Vagina (tissue), 2 donors: ENCODE measurements at regions not wholly inside any gene's neighbourhood (a gene's known extent, or its start where the extent isn't known, plus 50 kb on each side); places are given as distances from the start of the nearest gene placed in this dataset.

Source experiments
- DNase-seq, 2 donors: peaks; one replicate each; pipeline ENCODE4 v3.0.0-alpha.2; 2017; ENCODE audit errors: extremely low spot score in 2 of 2
- H3K27ac ChIP-seq: fragments of 200-600 bp; sonication (generic); one replicate; pipeline ENCODE4 v1.5.1; 2019
- H3K27me3 ChIP-seq: fragments of 200-600 bp; sonication (generic); one replicate; pipeline ENCODE4 v1.5.1; 2019
- H3K36me3 ChIP-seq, 2 donors: fragments of 200-600 bp; sonication (generic); one replicate each; pipeline ENCODE4 v1.5.1; 2017 to 2019
- H3K4me1 ChIP-seq: fragments of 200-600 bp; sonication (generic); one replicate; pipeline ENCODE4 v1.5.1; 2019
- H3K4me3 ChIP-seq, 2 donors: fragments of 200-600 bp; sonication (generic); 1 replicate in 1 of 2; 2 replicates in 1 of 2; pipeline ENCODE4 v1.5.1; 2016 to 2019
- H3K9me3 ChIP-seq: fragments of 200-600 bp; sonication (generic); one replicate; pipeline ENCODE4 v1.5.1; 2019
- CTCF ChIP-seq, 3 experiments: fragments of 450-650 bp in 2 of 3; fragments of 200-600 bp in 1 of 3; sonication (generic) in 1 of 3; IDR thresholded peaks; one replicate each; pipeline ENCODE4 v1.5.1; 2017 to 2019; ENCODE audit warnings: antibody characterized with exemption in 3 of 3, mild to moderate bottlenecking in 2 of 3, moderate library complexity in 2 of 3
- POLR2A ChIP-seq, 2 donors: fragments of 450-650 bp; IDR thresholded peaks; one replicate each; pipeline ENCODE4 v1.6.1; 2017; ENCODE audit warnings: antibody characterized with exemption in 2 of 2, mild to moderate bottlenecking in 2 of 2, moderate library complexity in 2 of 2
- POLR2AphosphoS5 ChIP-seq, 2 donors: sonication (generic); formaldehyde crosslinking; IDR thresholded peaks; one replicate each; pipeline ENCODE4 v1.9.0; 2017; ENCODE audit warnings: antibody characterized with exemption in 2 of 2, mild to moderate bottlenecking in 2 of 2, low read depth in 1 of 2; ENCODE audit not compliant: insufficient read depth in 1 of 2
- intact Hi-C: fragments of 100-400 bp; cut with DNase I; formaldehyde crosslinking; loops from one replicate; pipeline ENCODE4 v1.15.1; 2023

- H3K36me3 ChIP-seq: no peaks in the 10 kb centered on the region
- no peaks in the 10 kb centered on the region for H3K9me3 ChIP-seq
- TF ChIP-seq CTCF (IDR thresholded peaks at IDR 0.05) (no peak), POLR2AphosphoS5 (IDR thresholded peaks at IDR 0.05; ENCODE audit: insufficient read depth in 1 of 2, low read depth in 1 of 2) (no peak), POLR2A (IDR thresholded peaks at IDR 0.05) (no peak)
- H3K27ac ChIP-seq: no peak overlapping the region
- intact Hi-C loops: no loop called here
- no peaks in the 10 kb centered on the region for H3K4me1 ChIP-seq
- H3K27me3 ChIP-seq: no peaks in the 10 kb centered on the region
- DNase-seq: no peak
- no peak overlapping the region for H3K4me3 ChIP-seq
These were observed 770.0 kb upstream of the ZEB2 start for GRCh38 chr2:145289946-145290345.

- H3K27ac ChIP-seq: no peak overlapping the region
- intact Hi-C loops: no loop called here
These were observed 769.0 kb upstream of the ZEB2 start for GRCh38 chr2:145288650-145289496.

GRCh38 chr2:145287736-145288135 lies 767.8 kb upstream of the ZEB2 start:
- no peak for TF ChIP-seq POLR2A (IDR thresholded peaks at IDR 0.05)
- TF ChIP-seq CTCF (IDR thresholded peaks at IDR 0.05): no peak
- no peak for TF ChIP-seq POLR2AphosphoS5 (IDR thresholded peaks at IDR 0.05; ENCODE audit: insufficient read depth in 1 of 2, low read depth in 1 of 2)
- Histone ChIP-seq H3K27me3 (no peaks in the 10 kb centered on the region), H3K9me3 (no peaks in the 10 kb centered on the region), H3K4me1 (no peaks in the 10 kb centered on the region), H3K27ac (no peak overlapping the region), H3K36me3 (no peaks in the 10 kb centered on the region), H3K4me3 (no peak overlapping the region)
- intact Hi-C loops: no loop called here
- no peak for DNase-seq

More at GRCh38 chr2:145288650-145289496, 769.0 kb upstream of the ZEB2 start:
- no peaks in the 10 kb centered on the region for H3K36me3 ChIP-seq
- H3K27me3 ChIP-seq: no peaks in the 10 kb centered on the region
- no peak overlapping the region for H3K4me3 ChIP-seq
- no peaks in the 10 kb centered on the region for H3K4me1 ChIP-seq
- H3K9me3 ChIP-seq: no peaks in the 10 kb centered on the region
- no peak for DNase-seq
- TF ChIP-seq POLR2A (IDR thresholded peaks at IDR 0.05) (no peak), CTCF (IDR thresholded peaks at IDR 0.05) (no peak), POLR2AphosphoS5 (IDR thresholded peaks at IDR 0.05; ENCODE audit: insufficient read depth in 1 of 2, low read depth in 1 of 2) (no peak)

- Histone ChIP-seq H3K27me3 (no peaks in the 10 kb centered on the region), H3K4me3 (no peak overlapping the region), H3K27ac (no peak overlapping the region), H3K36me3 (no peaks in the 10 kb centered on the region), H3K4me1 (no peaks in the 10 kb centered on the region), H3K9me3 (no peaks in the 10 kb centered on the region)
- TF ChIP-seq POLR2A (IDR thresholded peaks at IDR 0.05): no peak
- no peak for TF ChIP-seq POLR2AphosphoS5 (IDR thresholded peaks at IDR 0.05; ENCODE audit: insufficient read depth in 1 of 2, low read depth in 1 of 2)
- no peak for TF ChIP-seq CTCF (IDR thresholded peaks at IDR 0.05)
- intact Hi-C loops: no loop called here
- no peak for DNase-seq
These were observed 766.9 kb upstream of the ZEB2 start for GRCh38 chr2:145286716-145287275.

- Histone ChIP-seq H3K9me3 (no peaks in the 10 kb centered on the region), H3K27me3 (no peaks in the 10 kb centered on the region), H3K4me3 (no peak overlapping the region), H3K4me1 (no peaks in the 10 kb centered on the region), H3K36me3 (no peaks in the 10 kb centered on the region), H3K27ac (no peak overlapping the region)
- intact Hi-C loops: no loop called here
- no peak for DNase-seq
- no peak for TF ChIP-seq CTCF (IDR thresholded peaks at IDR 0.05)
- TF ChIP-seq POLR2A (IDR thresholded peaks at IDR 0.05): no peak
- TF ChIP-seq POLR2AphosphoS5 (IDR thresholded peaks at IDR 0.05; ENCODE audit: insufficient read depth in 1 of 2, low read depth in 1 of 2): no peak
These were observed 764.6 kb upstream of the ZEB2 start for GRCh38 chr2:145284551-145284950.
